ENCODE measurements at regions not wholly inside any gene's neighbourhood (a gene's known extent, or its start where the extent isn't known, plus 50 kb on each side); places are given as distances from the start of the nearest gene placed in this dataset.
"Not testable (repeated sequence)": the region's sequence is repeated elsewhere in the genome, so short reads cannot be mapped to it uniquely, and the experiment has no call there.

DNA sequence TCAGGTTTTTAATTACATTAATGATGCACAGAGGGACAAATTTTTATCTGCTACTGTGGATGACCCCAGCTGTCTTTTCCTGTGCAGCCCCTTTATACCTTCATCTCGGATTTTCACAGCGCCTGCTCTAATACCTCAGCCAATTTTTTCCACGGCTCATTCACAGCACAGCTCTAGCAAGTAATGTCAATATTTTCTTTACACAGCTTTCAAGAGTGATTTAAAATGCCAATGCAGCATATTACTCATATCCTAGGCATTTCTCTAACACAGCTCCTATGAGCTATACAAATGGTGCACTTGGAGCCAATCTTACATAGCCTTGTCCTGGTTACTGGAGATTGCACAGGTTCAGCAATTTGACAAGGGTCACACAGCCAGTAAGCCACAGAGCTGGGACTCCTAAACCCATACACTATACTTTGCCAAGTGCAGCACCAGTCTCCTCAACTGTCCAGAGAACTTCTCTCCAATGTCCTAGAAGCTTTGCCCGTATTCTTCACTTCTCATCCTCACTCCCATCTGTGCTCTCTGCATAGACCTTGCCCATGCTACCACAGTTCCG lies 661.8 kb downstream of the DTWD2 start:
- no peak overlapping the region for H3K27ac Mint-ChIP-seq (ENCODE audit: unreplicated experiment)
- DNase-seq (ENCODE audit: low read depth, low spot score), result no peak
- TF ChIP-seq, protein P1, sequence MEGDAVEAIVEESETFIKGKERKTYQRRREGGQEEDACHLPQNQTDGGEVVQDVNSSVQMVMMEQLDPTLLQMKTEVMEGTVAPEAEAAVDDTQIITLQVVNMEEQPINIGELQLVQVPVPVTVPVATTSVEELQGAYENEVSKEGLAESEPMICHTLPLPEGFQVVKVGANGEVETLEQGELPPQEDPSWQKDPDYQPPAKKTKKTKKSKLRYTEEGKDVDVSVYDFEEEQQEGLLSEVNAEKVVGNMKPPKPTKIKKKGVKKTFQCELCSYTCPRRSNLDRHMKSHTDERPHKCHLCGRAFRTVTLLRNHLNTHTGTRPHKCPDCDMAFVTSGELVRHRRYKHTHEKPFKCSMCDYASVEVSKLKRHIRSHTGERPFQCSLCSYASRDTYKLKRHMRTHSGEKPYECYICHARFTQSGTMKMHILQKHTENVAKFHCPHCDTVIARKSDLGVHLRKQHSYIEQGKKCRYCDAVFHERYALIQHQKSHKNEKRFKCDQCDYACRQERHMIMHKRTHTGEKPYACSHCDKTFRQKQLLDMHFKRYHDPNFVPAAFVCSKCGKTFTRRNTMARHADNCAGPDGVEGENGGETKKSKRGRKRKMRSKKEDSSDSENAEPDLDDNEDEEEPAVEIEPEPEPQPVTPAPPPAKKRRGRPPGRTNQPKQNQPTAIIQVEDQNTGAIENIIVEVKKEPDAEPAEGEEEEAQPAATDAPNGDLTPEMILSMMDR (conservative IDR thresholded peaks at IDR 0.05), result no peak
- no peak overlapping the region for H3K4me3 Mint-ChIP-seq
- H3K36me3 Mint-ChIP-seq (ENCODE audit: low read depth), result peaks cover 12% of the 10 kb centered on the region
- no peaks in the 10 kb centered on the region for H3K4me1 Mint-ChIP-seq
- no peaks in the 10 kb centered on the region for H3K27me3 Mint-ChIP-seq (ENCODE audit: low read depth)
- peaks cover 4% of the 10 kb centered on the region for H3K9me3 Mint-ChIP-seq

DNA sequence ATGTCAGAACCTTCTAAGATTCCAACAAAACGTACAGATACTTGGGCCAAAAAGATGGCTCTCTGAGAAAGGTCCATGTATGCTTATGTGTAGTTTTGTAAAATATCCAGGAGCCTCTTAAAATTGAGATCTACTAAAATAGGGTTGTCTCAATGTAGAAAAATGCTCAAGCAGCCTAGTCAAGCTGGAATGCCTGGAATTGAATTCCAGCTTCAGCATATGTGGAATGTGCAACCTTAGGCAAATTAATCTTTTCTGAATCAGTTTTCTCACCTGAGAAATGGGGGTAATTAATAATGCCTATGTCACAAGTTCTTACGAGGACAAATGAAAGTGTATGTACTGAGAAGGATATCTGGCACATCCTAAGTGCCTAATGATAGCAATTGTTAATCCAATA lies 662.4 kb downstream of the DTWD2 start:
- Mint-ChIP-seq H3K4me1 (no peaks in the 10 kb centered on the region), H3K4me3 (no peak overlapping the region), H3K27me3 (ENCODE audit: low read depth) (no peaks in the 10 kb centered on the region), H3K36me3 (ENCODE audit: low read depth) (peaks cover 12% of the 10 kb centered on the region), H3K27ac (ENCODE audit: unreplicated experiment) (no peak overlapping the region), H3K9me3 (peaks cover 5% of the 10 kb centered on the region)
- no peak for DNase-seq (ENCODE audit: low read depth, low spot score)
- TF ChIP-seq, protein P1 (conservative IDR thresholded peaks at IDR 0.05), result no peak

DNA sequence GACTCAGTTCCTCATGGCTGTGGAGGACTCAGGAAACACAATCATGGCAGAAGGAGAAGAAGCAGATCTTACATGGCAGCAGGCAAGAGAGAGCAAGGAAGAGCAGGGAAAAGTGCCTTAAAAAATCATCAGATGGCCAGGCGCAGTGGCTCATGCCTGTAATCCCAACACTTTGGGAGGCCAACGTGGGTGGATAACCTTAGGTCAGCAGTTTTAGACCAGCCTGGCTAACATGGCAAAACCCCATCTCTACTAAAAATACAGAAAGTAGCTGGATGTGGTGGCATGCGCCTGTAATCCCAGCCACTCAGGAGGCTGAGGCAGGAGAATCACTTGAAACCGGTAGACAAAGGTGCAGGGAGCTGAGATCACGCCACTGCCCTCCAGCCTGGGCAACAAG lies 664.6 kb downstream of the DTWD2 start:
- H3K27me3 Mint-ChIP-seq (ENCODE audit: low read depth); H3K27ac Mint-ChIP-seq (ENCODE audit: unreplicated experiment); H3K4me1 Mint-ChIP-seq; DNase-seq (ENCODE audit: low read depth, low spot score); H3K4me3 Mint-ChIP-seq: not testable (repeated sequence)
- H3K9me3 Mint-ChIP-seq, result peaks cover 10% of the 10 kb centered on the region
- peaks cover 12% of the 10 kb centered on the region for H3K36me3 Mint-ChIP-seq (ENCODE audit: low read depth)

DNA sequence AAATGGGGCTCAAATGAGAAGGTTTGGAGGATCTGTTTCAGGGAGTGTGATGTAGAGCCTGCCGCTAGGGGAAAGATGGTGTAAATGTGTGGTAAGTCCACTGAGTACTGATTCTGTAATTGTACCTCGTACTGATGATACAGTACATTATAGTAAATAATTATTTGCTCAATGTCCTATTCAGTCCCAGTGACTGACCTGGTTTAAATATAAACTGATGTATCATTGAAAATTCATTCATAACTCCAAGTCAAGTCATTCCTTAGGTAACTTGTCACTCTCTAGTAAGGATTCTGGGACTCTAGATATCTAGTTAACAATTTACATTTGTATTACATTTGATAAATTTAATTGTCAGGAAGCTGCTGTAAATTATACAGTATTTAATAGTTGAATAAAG lies 667.3 kb downstream of the DTWD2 start:
- Mint-ChIP-seq H3K4me3 (no peak overlapping the region), H3K27me3 (ENCODE audit: low read depth) (no peaks in the 10 kb centered on the region), H3K4me1 (no peaks in the 10 kb centered on the region), H3K27ac (ENCODE audit: unreplicated experiment) (no peak overlapping the region), H3K36me3 (ENCODE audit: low read depth) (peaks cover 12% of the 10 kb centered on the region), H3K9me3 (peaks cover 10% of the 10 kb centered on the region)
- DNase-seq (ENCODE audit: low read depth, low spot score), result no peak
- TF ChIP-seq, protein P1 (conservative IDR thresholded peaks at IDR 0.05), result no peak

DNA sequence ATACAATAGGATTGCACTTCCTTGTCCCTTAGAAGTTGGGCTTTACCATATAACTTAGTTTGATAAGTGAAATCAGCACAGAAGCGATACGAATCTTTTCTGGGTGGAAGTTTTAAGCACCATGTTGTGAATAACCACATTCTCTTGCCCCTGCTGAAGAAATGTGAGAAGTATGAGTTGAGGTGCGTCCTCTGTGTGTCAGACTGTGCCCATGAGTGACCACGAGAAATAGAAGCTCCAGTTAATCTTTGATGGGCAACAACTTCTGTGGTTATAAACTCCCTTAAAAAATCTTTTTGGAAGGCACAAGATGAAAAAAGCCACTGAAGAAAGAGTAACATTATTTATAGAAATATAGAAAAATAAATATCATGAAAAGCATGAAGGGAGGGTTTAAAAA lies 668.2 kb downstream of the DTWD2 start:
- Mint-ChIP-seq H3K4me1 (no peaks in the 10 kb centered on the region), H3K36me3 (ENCODE audit: low read depth) (peaks cover 12% of the 10 kb centered on the region), H3K9me3 (peaks cover 10% of the 10 kb centered on the region), H3K4me3 (no peak overlapping the region), H3K27ac (ENCODE audit: unreplicated experiment) (no peak overlapping the region), H3K27me3 (ENCODE audit: low read depth) (no peaks in the 10 kb centered on the region)
- TF ChIP-seq, protein P1 (conservative IDR thresholded peaks at IDR 0.05), result no peak
- no peak for DNase-seq (ENCODE audit: low read depth, low spot score)

DNA sequence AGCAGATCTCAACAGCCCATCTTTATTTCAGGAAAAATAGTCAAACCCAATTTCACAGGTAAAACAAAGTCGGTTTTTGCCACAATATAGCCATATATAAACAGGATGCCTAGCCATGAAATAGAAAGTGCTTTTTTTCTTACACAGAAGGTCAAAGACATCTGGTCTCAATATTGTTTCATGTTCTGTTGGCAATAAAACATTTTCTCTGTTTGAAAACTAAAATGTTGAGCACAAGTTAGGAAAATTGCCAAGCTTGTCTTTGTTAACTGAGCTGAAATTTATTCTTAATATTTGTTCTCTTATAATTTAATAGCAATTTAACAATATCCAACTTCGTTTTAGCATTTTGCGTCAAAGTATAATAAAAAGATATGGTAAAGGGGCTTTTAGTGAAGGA lies 673.4 kb downstream of the DTWD2 start:
- Mint-ChIP-seq H3K36me3 (ENCODE audit: low read depth) (no peaks in the 10 kb centered on the region), H3K9me3 (peaks cover under 1% of the 10 kb centered on the region), H3K4me1 (peaks cover 10% of the 10 kb centered on the region), H3K27ac (ENCODE audit: unreplicated experiment) (no peak overlapping the region), H3K4me3 (no peak overlapping the region), H3K27me3 (ENCODE audit: low read depth) (no peaks in the 10 kb centered on the region)
- no peak for DNase-seq (ENCODE audit: low read depth, low spot score)
- TF ChIP-seq, protein P1 (conservative IDR thresholded peaks at IDR 0.05), result no peak

Measured in neural crest cell (in vitro differentiated cells).